Endothelial cell of umbilical vein (primary cell): ENCODE measurements at regions not wholly inside any gene's neighbourhood (a gene's known extent, or its start where the extent isn't known, plus 50 kb on each side); places are given as distances from the start of the nearest gene placed in this dataset.

Experiments
- CTCF ChIP-seq, 2 donors: IDR thresholded peaks; 1 replicate in 1 of 2; 2 replicates in 1 of 2; pipeline ENCODE4 v1.5.1; 2011; ENCODE audit warnings: low read length in 2 of 2, mild to moderate bottlenecking in 2 of 2, moderate library complexity in 2 of 2, control low read depth in 1 of 2, inconsistent platforms in 1 of 2, low read depth in 1 of 2; ENCODE audit not compliant: insufficient read depth in 1 of 2; ENCODE audit errors: extremely low read depth in 1 of 2
- EZH2 ChIP-seq: IDR thresholded peaks from 2 replicates; pipeline ENCODE4 v1.6.1; 2012; ENCODE audit warnings: borderline replicate concordance, low read depth, mild to moderate bottlenecking, moderate library complexity, low read length, inconsistent platforms; ENCODE audit not compliant: severe bottlenecking
- JUN ChIP-seq: IDR thresholded peaks from 2 replicates; pipeline ENCODE4 v1.6.1; 2011; ENCODE audit warnings: borderline replicate concordance, low read depth; ENCODE audit not compliant: insufficient read length, insufficient read depth
- POLR2A ChIP-seq: IDR thresholded peaks from 2 replicates; pipeline ENCODE4 v1.6.1; 2012; ENCODE audit warnings: low read depth, mild to moderate bottlenecking, control low read depth, low read length
- POLR2AphosphoS5 ChIP-seq: IDR thresholded peaks from 2 replicates; pipeline ENCODE4 v1.6.1; 2012; ENCODE audit warnings: low read depth, mild to moderate bottlenecking, control low read depth, low read length, moderate library complexity; ENCODE audit not compliant: insufficient read depth

GRCh38 chr20:52001999-52002666, 189.4 kb downstream of the ZFP64 start:
- TF ChIP-seq CTCF (IDR thresholded peaks at IDR 0.05; ENCODE audit: extremely low read depth in 1 of 2, insufficient read depth in 1 of 2, low read depth in 1 of 2, low read length in 2 of 2) (peak; percentile 34 to 49), POLR2AphosphoS5 (peak; percentile 61), POLR2A (no peak), JUN (peak; percentile 63), EZH2 (no peak)
